HCT116 (cell line): ENCODE measurements at regions not wholly inside any gene's neighbourhood (a gene's known extent, or its start where the extent isn't known, plus 50 kb on each side); places are given as distances from the start of the nearest gene placed in this dataset.

Experiments used
- ATAC-seq: fragments of 200-7000 bp; cut with Tn5 transposase; 2 replicates; pipeline ENCODE4 v1.9.1; 2020; ENCODE audit warnings: mild to moderate bottlenecking, moderate library complexity
- BruUV-seq: library from RNA; stranded (reverse); fragments of 400-500 nt; replicated peaks from 2 replicates; lab custom pipeline; 2021; lab: Mats Ljungman, UMichigan
- CTCF ChIA-PET: fragments of 300-600 bp; sonication (Branson Sonifier 250); formaldehyde crosslinking; loops from one replicate; lab custom pipeline; 2021; ENCODE audit warnings: antibody characterized with exemption; lab: Charles Lee
- POLR2A ChIA-PET: fragments of 300-600, 350-600 bp; sonication (Branson Sonifier 250); formaldehyde crosslinking; loops from one replicate; lab custom pipeline; 2021; ENCODE audit warnings: antibody characterized with exemption; lab: Charles Lee
- RAD21 ChIA-PET, 2 experiments: fragments of 300-600 bp; sonication (Branson Sonifier 250); formaldehyde crosslinking; loops; one replicate each; lab custom pipeline; 2023; ENCODE audit warnings: low total read pairs in 2 of 2; ENCODE audit not compliant: uncharacterized antibody in 2 of 2, unreplicated experiment in 2 of 2, low non-redundant PET in 1 of 2; lab: Charles Lee
- DNase-seq: peaks from one replicate; pipeline ENCODE4 v3.0.0-alpha.2; 2010; ENCODE audit warnings: low read depth, low spot score
- H2AFZ ChIP-seq: fragments of 200-600 bp; shearing (Covaris generic), sonication (generic); 2 replicates; pipeline ENCODE4 v1.6.1; 2017; ENCODE audit warnings: low read depth, mixed run types, mixed read lengths, antibody characterized with exemption, low read length; ENCODE audit not compliant: poor library complexity, severe bottlenecking
- H3K27ac ChIP-seq: 2 replicates; pipeline ENCODE4 v1.5.1; 2012; ENCODE audit warnings: low read depth, low read length
- H3K27me3 ChIP-seq: fragments of 200-600 bp; sonication (generic); 2 replicates; pipeline ENCODE4 v1.6.1; 2016; ENCODE audit warnings: mixed run types, low read length, mixed read lengths; ENCODE audit not compliant: insufficient read depth
- H3K36me3 ChIP-seq, 2 experiments: fragments of 200-500 bp in 1 of 2; fragments of 200-600 bp in 1 of 2; sonication (Bioruptor generic) in 1 of 2; sonication (generic) in 1 of 2; 2 replicates each; pipeline versions ENCODE4 v1.5.1 to v1.6.1; 2014 to 2016; ENCODE audit warnings: low read length in 2 of 2, inconsistent platforms in 1 of 2, mixed read lengths in 1 of 2, mixed run types in 1 of 2; ENCODE audit not compliant: insufficient read depth in 2 of 2, control insufficient read depth in 1 of 2
- H3K4me1 ChIP-seq, 2 experiments: fragments of 200-600 bp in 1 of 2; sonication (generic) in 1 of 2; 2 replicates each; pipeline versions ENCODE4 v1.5.1 to v1.6.1; 2012 to 2017; ENCODE audit warnings: low read length in 2 of 2, inconsistent platforms in 1 of 2, mild to moderate bottlenecking in 1 of 2, mixed read lengths in 1 of 2, mixed run types in 1 of 2, moderate library complexity in 1 of 2; ENCODE audit not compliant: insufficient read depth in 2 of 2, control insufficient read depth in 1 of 2
- H3K4me2 ChIP-seq: fragments of 200-600 bp; sonication (generic); 2 replicates; pipeline ENCODE4 v1.6.1; 2017; ENCODE audit warnings: mixed run types, low read length, mixed read lengths
- H3K4me3 ChIP-seq, 2 experiments: fragments of 200-600 bp in 1 of 2; sonication (generic) in 1 of 2; replicated peaks in 1 of 2; 2 replicates each; pipeline ENCODE4 v1.5.1; 2011 to 2016; ENCODE audit warnings: low read length in 2 of 2, control low read depth in 1 of 2, low read depth in 1 of 2, mild to moderate bottlenecking in 1 of 2, mixed read lengths in 1 of 2, mixed run types in 1 of 2
- H3K79me2 ChIP-seq: fragments of 200-600 bp; sonication (generic); 2 replicates; pipeline ENCODE4 v1.6.1; 2017; ENCODE audit warnings: mild to moderate bottlenecking, mixed run types, low read length, moderate library complexity, mixed read lengths; ENCODE audit not compliant: insufficient read depth
- H3K9ac ChIP-seq: fragments of 200-600 bp; sonication (generic); 2 replicates; pipeline ENCODE4 v1.6.1; 2016; ENCODE audit warnings: low read length, mixed read lengths
- H3K9me2 ChIP-seq: fragments of 200-600 bp; sonication (generic), shearing (Covaris generic); 2 replicates; pipeline ENCODE4 v1.6.1; 2017; ENCODE audit warnings: mixed run types, mild to moderate bottlenecking, moderate library complexity; ENCODE audit not compliant: insufficient read depth
- H3K9me3 ChIP-seq, 2 experiments: fragments of 200-500 bp in 1 of 2; fragments of 200-600 bp in 1 of 2; sonication (Bioruptor generic) in 1 of 2; sonication (generic) in 1 of 2; 2 replicates each; pipeline ENCODE4 v1.6.1; 2014 to 2017; ENCODE audit warnings: low read length in 2 of 2, mixed read lengths in 2 of 2, inconsistent platforms in 1 of 2, low read depth in 1 of 2, mild to moderate bottlenecking in 1 of 2, mixed run types in 1 of 2, moderate library complexity in 1 of 2; ENCODE audit not compliant: control insufficient read depth in 1 of 2, insufficient read depth in 1 of 2
- H4K20me1 ChIP-seq: fragments of 200-600 bp; sonication (generic), shearing (Covaris generic); 2 replicates; pipeline ENCODE4 v1.6.1; 2017; ENCODE audit warnings: mixed run types, mild to moderate bottlenecking, moderate library complexity; ENCODE audit not compliant: insufficient read depth
- CBX3 ChIP-seq: IDR thresholded peaks from 2 replicates; pipeline ENCODE4 v1.6.1; 2012; ENCODE audit warnings: low read depth
- EGR1 ChIP-seq: IDR thresholded peaks from 2 replicates; pipeline ENCODE4 v1.6.1; 2012; ENCODE audit warnings: low read depth
- ELF1 ChIP-seq: IDR thresholded peaks from 2 replicates; pipeline ENCODE4 v1.6.1; 2012; ENCODE audit warnings: low read depth, borderline replicate concordance
- EZH2 ChIP-seq: fragments of 200-600 bp; sonication (generic); IDR thresholded peaks from 2 replicates; pipeline ENCODE4 v1.6.1; 2017; ENCODE audit warnings: antibody characterized with exemption, mixed run types
- FOSL1 ChIP-seq: IDR thresholded peaks from 2 replicates; pipeline ENCODE4 v1.6.1; 2012; ENCODE audit warnings: low read depth
- POLR2A ChIP-seq: IDR thresholded peaks from 2 replicates; pipeline ENCODE4 v1.7.0; 2011; ENCODE audit warnings: borderline replicate concordance; ENCODE audit not compliant: insufficient read depth, insufficient read length; ENCODE audit errors: extremely low read depth
- POLR2AphosphoS5 ChIP-seq: IDR thresholded peaks from 2 replicates; pipeline ENCODE4 v1.6.1; 2011; ENCODE audit warnings: mild to moderate bottlenecking, low read depth, low read length, moderate library complexity
- SIN3A ChIP-seq: IDR thresholded peaks from 2 replicates; pipeline ENCODE4 v1.6.1; 2012; ENCODE audit warnings: low read depth
- SRF ChIP-seq: IDR thresholded peaks from 2 replicates; pipeline ENCODE4 v1.6.1; 2012; ENCODE audit warnings: low read depth
- TCF7L2 ChIP-seq: IDR thresholded peaks from 2 replicates; pipeline ENCODE4 v1.7.0; 2011; ENCODE audit warnings: borderline replicate concordance, inconsistent platforms; ENCODE audit not compliant: insufficient read depth, insufficient read length; ENCODE audit errors: extremely low read depth
- YY1 ChIP-seq: IDR thresholded peaks from 2 replicates; pipeline ENCODE4 v1.6.1; 2011; ENCODE audit warnings: low read length, low read depth, moderate library complexity, mild to moderate bottlenecking; ENCODE audit not compliant: insufficient replicate concordance; ENCODE audit errors: extremely low read depth
- ZFX ChIP-seq: fragments of 450-650 bp; IDR thresholded peaks from 2 replicates; pipeline ENCODE4 v1.6.1; 2017
- ZNF274 ChIP-seq: fragments of 200-500 bp; sonication (Bioruptor generic); IDR thresholded peaks from 2 replicates; pipeline ENCODE4 v1.6.1; 2014; ENCODE audit warnings: mild to moderate bottlenecking, low read depth, low read length, inconsistent platforms
- intact Hi-C: fragments of 100-400 bp; cut with micrococcal nuclease; formaldehyde crosslinking; loops from 2 replicates; pipeline ENCODE4 v1.10.0; 2022
- TF ChIP-seq, protein P1 (sequence below): IDR thresholded peaks from 2 replicates; pipeline ENCODE4 v1.6.1; 2012
- TF ChIP-seq, protein P2 (sequence below): IDR thresholded peaks from 2 replicates; pipeline ENCODE4 v1.6.1; 2012; ENCODE audit warnings: low read depth
- TF ChIP-seq, protein P3 (sequence below), 3 experiments: fragments of 200-600 bp in 1 of 3; sonication (generic) in 1 of 3; IDR thresholded peaks in 2 of 3; conservative IDR thresholded peaks in 1 of 3; 2 replicates each; pipeline ENCODE4 v1.5.1; 2012 to 2017; ENCODE audit warnings: low read depth in 2 of 3, low read length in 2 of 3, antibody characterized with exemption in 1 of 3, borderline replicate concordance in 1 of 3, control low read depth in 1 of 3, mild to moderate bottlenecking in 1 of 3, mixed read lengths in 1 of 3, mixed run types in 1 of 3, moderate library complexity in 1 of 3; ENCODE audit not compliant: insufficient read depth in 1 of 3
- TF ChIP-seq, protein P4 (sequence below): IDR thresholded peaks from 2 replicates; pipeline ENCODE4 v1.6.1; 2011; ENCODE audit warnings: mild to moderate bottlenecking, low read length, moderate library complexity; ENCODE audit not compliant: insufficient replicate concordance; ENCODE audit errors: extremely low read depth

DNA sequence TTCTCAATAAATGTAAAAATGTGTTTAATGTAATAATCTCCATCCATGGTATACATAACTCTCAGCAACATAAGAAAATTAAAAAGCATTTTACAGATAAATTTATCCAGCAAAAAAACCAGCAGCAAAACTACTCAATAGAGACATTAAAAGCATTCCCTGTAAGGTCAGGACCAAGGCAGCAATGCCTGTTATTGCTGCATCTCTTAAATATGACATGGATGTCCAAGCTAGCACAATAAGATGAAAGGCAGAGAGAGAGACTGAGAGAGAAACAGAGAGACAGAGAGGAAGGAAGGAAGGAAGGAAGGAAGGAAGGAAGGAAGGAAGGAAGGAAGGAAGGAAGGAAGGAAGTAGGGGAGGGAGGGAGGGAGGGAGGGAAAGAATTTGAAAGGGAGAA lies 289.0 kb upstream of the PAPPA start:
- ChIA-PET POLR2A (no interaction called here), CTCF (no interaction called here), RAD21 (no interaction called here)
- no TSS peak for BruUV-seq
- no peak overlapping the region for H3K4me2 ChIP-seq
- no peak overlapping the region for H3K27ac ChIP-seq
- TF ChIP-seq, protein P1, sequence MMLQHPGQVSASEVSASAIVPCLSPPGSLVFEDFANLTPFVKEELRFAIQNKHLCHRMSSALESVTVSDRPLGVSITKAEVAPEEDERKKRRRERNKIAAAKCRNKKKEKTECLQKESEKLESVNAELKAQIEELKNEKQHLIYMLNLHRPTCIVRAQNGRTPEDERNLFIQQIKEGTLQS, result no peak
- TF ChIP-seq, protein P2, sequence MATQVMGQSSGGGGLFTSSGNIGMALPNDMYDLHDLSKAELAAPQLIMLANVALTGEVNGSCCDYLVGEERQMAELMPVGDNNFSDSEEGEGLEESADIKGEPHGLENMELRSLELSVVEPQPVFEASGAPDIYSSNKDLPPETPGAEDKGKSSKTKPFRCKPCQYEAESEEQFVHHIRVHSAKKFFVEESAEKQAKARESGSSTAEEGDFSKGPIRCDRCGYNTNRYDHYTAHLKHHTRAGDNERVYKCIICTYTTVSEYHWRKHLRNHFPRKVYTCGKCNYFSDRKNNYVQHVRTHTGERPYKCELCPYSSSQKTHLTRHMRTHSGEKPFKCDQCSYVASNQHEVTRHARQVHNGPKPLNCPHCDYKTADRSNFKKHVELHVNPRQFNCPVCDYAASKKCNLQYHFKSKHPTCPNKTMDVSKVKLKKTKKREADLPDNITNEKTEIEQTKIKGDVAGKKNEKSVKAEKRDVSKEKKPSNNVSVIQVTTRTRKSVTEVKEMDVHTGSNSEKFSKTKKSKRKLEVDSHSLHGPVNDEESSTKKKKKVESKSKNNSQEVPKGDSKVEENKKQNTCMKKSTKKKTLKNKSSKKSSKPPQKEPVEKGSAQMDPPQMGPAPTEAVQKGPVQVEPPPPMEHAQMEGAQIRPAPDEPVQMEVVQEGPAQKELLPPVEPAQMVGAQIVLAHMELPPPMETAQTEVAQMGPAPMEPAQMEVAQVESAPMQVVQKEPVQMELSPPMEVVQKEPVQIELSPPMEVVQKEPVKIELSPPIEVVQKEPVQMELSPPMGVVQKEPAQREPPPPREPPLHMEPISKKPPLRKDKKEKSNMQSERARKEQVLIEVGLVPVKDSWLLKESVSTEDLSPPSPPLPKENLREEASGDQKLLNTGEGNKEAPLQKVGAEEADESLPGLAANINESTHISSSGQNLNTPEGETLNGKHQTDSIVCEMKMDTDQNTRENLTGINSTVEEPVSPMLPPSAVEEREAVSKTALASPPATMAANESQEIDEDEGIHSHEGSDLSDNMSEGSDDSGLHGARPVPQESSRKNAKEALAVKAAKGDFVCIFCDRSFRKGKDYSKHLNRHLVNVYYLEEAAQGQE, result no peak
- TF ChIP-seq, protein P3, sequence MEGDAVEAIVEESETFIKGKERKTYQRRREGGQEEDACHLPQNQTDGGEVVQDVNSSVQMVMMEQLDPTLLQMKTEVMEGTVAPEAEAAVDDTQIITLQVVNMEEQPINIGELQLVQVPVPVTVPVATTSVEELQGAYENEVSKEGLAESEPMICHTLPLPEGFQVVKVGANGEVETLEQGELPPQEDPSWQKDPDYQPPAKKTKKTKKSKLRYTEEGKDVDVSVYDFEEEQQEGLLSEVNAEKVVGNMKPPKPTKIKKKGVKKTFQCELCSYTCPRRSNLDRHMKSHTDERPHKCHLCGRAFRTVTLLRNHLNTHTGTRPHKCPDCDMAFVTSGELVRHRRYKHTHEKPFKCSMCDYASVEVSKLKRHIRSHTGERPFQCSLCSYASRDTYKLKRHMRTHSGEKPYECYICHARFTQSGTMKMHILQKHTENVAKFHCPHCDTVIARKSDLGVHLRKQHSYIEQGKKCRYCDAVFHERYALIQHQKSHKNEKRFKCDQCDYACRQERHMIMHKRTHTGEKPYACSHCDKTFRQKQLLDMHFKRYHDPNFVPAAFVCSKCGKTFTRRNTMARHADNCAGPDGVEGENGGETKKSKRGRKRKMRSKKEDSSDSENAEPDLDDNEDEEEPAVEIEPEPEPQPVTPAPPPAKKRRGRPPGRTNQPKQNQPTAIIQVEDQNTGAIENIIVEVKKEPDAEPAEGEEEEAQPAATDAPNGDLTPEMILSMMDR (IDR thresholded peaks at IDR 0.05 in 2 of 3, conservative IDR thresholded peaks at IDR 0.05 in 1 of 3; ENCODE audit: borderline replicate concordance in 1 of 3, insufficient read depth in 1 of 3, low read depth in 2 of 3, low read length in 2 of 3), result no peak
- TF ChIP-seq CBX3 (no peak), SRF (no peak), ZFX (no peak), TCF7L2 (no peak), POLR2A (no peak), ELF1 (no peak), YY1 (no peak), SIN3A (no peak), ZNF274 (no peak), FOSL1 (no peak), EGR1 (no peak), POLR2AphosphoS5 (no peak), EZH2 (no peak)
- TF ChIP-seq, protein P4, sequence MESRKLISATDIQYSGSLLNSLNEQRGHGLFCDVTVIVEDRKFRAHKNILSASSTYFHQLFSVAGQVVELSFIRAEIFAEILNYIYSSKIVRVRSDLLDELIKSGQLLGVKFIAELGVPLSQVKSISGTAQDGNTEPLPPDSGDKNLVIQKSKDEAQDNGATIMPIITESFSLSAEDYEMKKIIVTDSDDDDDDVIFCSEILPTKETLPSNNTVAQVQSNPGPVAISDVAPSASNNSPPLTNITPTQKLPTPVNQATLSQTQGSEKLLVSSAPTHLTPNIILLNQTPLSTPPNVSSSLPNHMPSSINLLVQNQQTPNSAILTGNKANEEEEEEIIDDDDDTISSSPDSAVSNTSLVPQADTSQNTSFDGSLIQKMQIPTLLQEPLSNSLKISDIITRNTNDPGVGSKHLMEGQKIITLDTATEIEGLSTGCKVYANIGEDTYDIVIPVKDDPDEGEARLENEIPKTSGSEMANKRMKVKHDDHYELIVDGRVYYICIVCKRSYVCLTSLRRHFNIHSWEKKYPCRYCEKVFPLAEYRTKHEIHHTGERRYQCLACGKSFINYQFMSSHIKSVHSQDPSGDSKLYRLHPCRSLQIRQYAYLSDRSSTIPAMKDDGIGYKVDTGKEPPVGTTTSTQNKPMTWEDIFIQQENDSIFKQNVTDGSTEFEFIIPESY, result no peak
- ATAC-seq (no peak), DNase-seq (no peak)
- no peaks in the 10 kb centered on the region for H3K4me1 ChIP-seq
- no peaks in the 10 kb centered on the region for H3K9me3 ChIP-seq
- H3K79me2 ChIP-seq, result no peaks in the 10 kb centered on the region
- intact Hi-C loops, result no loop called here
- H4K20me1 ChIP-seq, result no peaks in the 10 kb centered on the region
- H2AFZ ChIP-seq, result no peak overlapping the region
- H3K9me2 ChIP-seq, result no peaks in the 10 kb centered on the region
- H3K4me3 ChIP-seq, result no peak overlapping the region
- H3K36me3 ChIP-seq, result no peaks in the 10 kb centered on the region
- H3K27me3 ChIP-seq, result peaks cover 20% of the 10 kb centered on the region
- no peak overlapping the region for H3K9ac ChIP-seq
